ENCODE measurements at regions not wholly inside any gene's neighbourhood (a gene's known extent, or its start where the extent isn't known, plus 50 kb on each side); places are given as distances from the start of the nearest gene placed in this dataset.
A peak's percentile ranks its signal among the peaks of the same experiment; 100 is the strongest.

- peak; percentile 86 for DNase-seq (ENCODE audit: low read depth)
These were observed 237.8 kb upstream of the JADE1 start for GRCh38 chr4:128571747-128572146.

GRCh38 chr4:128570387-128570975, 239.0 kb upstream of the JADE1 start:
- DNase-seq (ENCODE audit: low read depth) = peak; percentile 54

GRCh38 chr4:128566693-128567092, 242.8 kb upstream of the JADE1 start:
- DNase-seq (ENCODE audit: low read depth) = no peak

GRCh38 chr4:128565565-128566186, 243.8 kb upstream of the JADE1 start:
- DNase-seq (ENCODE audit: low read depth) = peak; percentile 55

- DNase-seq (ENCODE audit: low read depth) = no peak
These were observed 244.4 kb upstream of the JADE1 start for GRCh38 chr4:128565054-128565453.

- DNase-seq (ENCODE audit: low read depth) = no peak
These were observed 245.3 kb upstream of the JADE1 start for GRCh38 chr4:128564081-128564630.

GRCh38 chr4:128560754-128561495, 248.6 kb upstream of the JADE1 start:
- DNase-seq (ENCODE audit: low read depth) = no peak

- DNase-seq (ENCODE audit: low read depth) = peak; percentile 71
These were observed 250.4 kb upstream of the JADE1 start for GRCh38 chr4:128558896-128559679.

- DNase-seq (ENCODE audit: low read depth) = no peak
These were observed 252.7 kb upstream of the JADE1 start for GRCh38 chr4:128556756-128557155.

- DNase-seq (ENCODE audit: low read depth) = no peak
These were observed 255.6 kb upstream of the JADE1 start for GRCh38 chr4:128553686-128554515.

GRCh38 chr4:128552586-128552907, 257.0 kb upstream of the JADE1 start:
- DNase-seq (ENCODE audit: low read depth) = no peak

GRCh38 chr4:128551280-128551679, 258.2 kb upstream of the JADE1 start:
- no peak for DNase-seq (ENCODE audit: low read depth)

- no peak for DNase-seq (ENCODE audit: low read depth)
These were observed 259.4 kb upstream of the JADE1 start for GRCh38 chr4:128550060-128550459.

GRCh38 chr4:128549636-128550035, 259.9 kb upstream of the JADE1 start:
- no peak for DNase-seq (ENCODE audit: low read depth)

GRCh38 chr4:128548381-128548780, 260.8 kb upstream of the PGRMC2 start:
- no peak for DNase-seq (ENCODE audit: low read depth)

GRCh38 chr4:128544272-128544671, 256.7 kb upstream of the PGRMC2 start:
- DNase-seq (ENCODE audit: low read depth) = no peak

- DNase-seq (ENCODE audit: low read depth) = no peak
These were observed 256.1 kb upstream of the PGRMC2 start for GRCh38 chr4:128543696-128544095.

- no peak for DNase-seq (ENCODE audit: low read depth)
These were observed 254.4 kb upstream of the PGRMC2 start for GRCh38 chr4:128542047-128542446.

GRCh38 chr4:128540122-128540521, 252.5 kb upstream of the PGRMC2 start:
- no peak for DNase-seq (ENCODE audit: low read depth)

GRCh38 chr4:128538111-128538882, 250.7 kb upstream of the PGRMC2 start:
- no peak for DNase-seq (ENCODE audit: low read depth)
